Mucosa of descending colon (tissue), 3 donors: ENCODE measurements at regions not wholly inside any gene's neighbourhood (a gene's known extent, or its start where the extent isn't known, plus 50 kb on each side); places are given as distances from the start of the nearest gene placed in this dataset.
A peak's percentile ranks its signal among the peaks of the same experiment; 100 is the strongest.

Source experiments
- ATAC-seq: fragments of 200-7000 bp; cut with Tn5 transposase; one replicate; pipeline ENCODE4 v1.9.1; 2020; ENCODE audit warnings: mild to moderate bottlenecking, moderate library complexity
- DNase-seq, 3 donors: peaks; one replicate each; pipeline ENCODE4 v3.0.0-alpha.2; 2020
- H3K36me3 ChIP-seq: fragments of 200-600 bp; one replicate; pipeline ENCODE4 v1.8.0; 2021; ENCODE audit warnings: low read depth, mild to moderate bottlenecking
- H3K4me1 ChIP-seq: fragments of 200-600 bp; one replicate; pipeline ENCODE4 v1.8.0; 2021; ENCODE audit warnings: low read depth, mild to moderate bottlenecking
- H3K4me3 ChIP-seq: fragments of 200-600 bp; one replicate; pipeline ENCODE4 v1.8.0; 2021; ENCODE audit warnings: mild to moderate bottlenecking
- H3K9me3 ChIP-seq: fragments of 200-600 bp; one replicate; pipeline ENCODE4 v1.8.0; 2021; ENCODE audit warnings: mild to moderate bottlenecking
- intact Hi-C, 2 donors: fragments of 100-400 bp; cut with DNase I in 1 of 2; cut with micrococcal nuclease in 1 of 2; formaldehyde crosslinking; loops; one replicate each; pipeline versions ENCODE4 v1.11.0 to v1.11.1; 2022; cut with DNase I, micrococcal nuclease
- TF ChIP-seq, protein P1 (sequence below): fragments of 200-600 bp; IDR thresholded peaks from one replicate; pipeline ENCODE4 v1.8.0; 2022; ENCODE audit warnings: antibody characterized with exemption, mild to moderate bottlenecking
- donor health status: DM: no; HTN: no; CAD: no; lungs with moderate emphysema.
- donor health status: DM: no; HTN: no; CAD: no.
- donor health status: DM: no; HTN: yes; CAD: no.

DNA sequence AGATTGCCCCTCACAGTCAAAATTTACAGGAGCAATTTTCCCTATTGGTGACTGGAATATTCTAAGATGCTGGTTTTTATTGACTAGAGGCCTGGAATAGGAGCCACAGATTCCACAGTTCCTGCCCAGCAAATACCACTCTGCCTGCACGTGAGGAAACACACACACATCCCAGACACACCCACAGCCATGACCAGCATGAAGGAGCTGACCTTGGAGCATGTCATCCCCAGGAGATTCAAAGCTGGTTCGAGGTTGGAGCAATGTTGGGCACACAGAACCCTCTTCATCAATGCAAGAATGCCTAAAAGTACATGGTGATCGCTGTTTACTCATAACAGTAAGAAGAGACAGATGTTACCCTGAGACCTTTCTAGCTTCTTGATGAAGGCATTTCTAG lies 244.6 kb upstream of the FOXQ1 start:
- DNase-seq (no peak), ATAC-seq (no peak)
- H3K9me3 ChIP-seq: no peaks in the 10 kb centered on the region
- H3K4me1 ChIP-seq: no peaks in the 10 kb centered on the region
- H3K4me3 ChIP-seq: no peak overlapping the region
- intact Hi-C loops: no loop called here
- TF ChIP-seq, protein P1, sequence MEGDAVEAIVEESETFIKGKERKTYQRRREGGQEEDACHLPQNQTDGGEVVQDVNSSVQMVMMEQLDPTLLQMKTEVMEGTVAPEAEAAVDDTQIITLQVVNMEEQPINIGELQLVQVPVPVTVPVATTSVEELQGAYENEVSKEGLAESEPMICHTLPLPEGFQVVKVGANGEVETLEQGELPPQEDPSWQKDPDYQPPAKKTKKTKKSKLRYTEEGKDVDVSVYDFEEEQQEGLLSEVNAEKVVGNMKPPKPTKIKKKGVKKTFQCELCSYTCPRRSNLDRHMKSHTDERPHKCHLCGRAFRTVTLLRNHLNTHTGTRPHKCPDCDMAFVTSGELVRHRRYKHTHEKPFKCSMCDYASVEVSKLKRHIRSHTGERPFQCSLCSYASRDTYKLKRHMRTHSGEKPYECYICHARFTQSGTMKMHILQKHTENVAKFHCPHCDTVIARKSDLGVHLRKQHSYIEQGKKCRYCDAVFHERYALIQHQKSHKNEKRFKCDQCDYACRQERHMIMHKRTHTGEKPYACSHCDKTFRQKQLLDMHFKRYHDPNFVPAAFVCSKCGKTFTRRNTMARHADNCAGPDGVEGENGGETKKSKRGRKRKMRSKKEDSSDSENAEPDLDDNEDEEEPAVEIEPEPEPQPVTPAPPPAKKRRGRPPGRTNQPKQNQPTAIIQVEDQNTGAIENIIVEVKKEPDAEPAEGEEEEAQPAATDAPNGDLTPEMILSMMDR: no peak
- H3K36me3 ChIP-seq: no peaks in the 10 kb centered on the region

DNA sequence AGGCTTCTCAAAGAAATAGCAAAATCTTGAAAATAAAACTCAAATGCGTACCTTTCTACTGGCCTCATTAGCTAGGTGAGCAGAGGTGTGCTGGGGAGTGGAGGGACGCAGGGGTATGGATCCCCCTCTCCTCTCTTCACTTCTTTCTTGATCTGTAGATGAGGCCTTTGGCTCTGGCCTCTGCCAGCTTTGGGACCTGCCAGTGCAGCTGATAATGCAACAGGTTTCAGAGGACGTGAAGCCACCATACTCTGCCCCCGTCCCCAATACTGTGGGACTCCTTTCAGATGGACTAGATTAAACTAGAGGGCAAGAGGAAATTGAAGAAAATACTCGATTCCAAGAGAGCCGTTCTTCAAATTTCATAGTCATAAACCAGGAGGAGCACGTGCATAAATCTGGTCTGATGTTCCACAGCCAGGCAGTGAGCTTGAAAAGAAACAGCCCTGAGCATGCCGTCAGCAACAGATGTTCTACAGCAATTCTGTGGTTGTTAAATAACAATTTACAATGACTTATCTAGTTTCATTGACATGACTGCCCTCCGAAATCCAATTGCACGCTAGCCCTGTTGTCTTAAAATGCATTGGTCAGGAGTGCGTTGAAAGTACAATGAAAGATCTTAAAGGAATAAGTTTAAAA lies 245.3 kb upstream of the FOXQ1 start:
- no peak for DNase-seq
- intact Hi-C loops: no loop called here
- no peak for ATAC-seq
- TF ChIP-seq, protein P1: no peak
- no peaks in the 10 kb centered on the region for H3K36me3 ChIP-seq
- H3K4me3 ChIP-seq: no peak overlapping the region
- H3K4me1 ChIP-seq: no peaks in the 10 kb centered on the region
- H3K9me3 ChIP-seq: no peaks in the 10 kb centered on the region

DNA sequence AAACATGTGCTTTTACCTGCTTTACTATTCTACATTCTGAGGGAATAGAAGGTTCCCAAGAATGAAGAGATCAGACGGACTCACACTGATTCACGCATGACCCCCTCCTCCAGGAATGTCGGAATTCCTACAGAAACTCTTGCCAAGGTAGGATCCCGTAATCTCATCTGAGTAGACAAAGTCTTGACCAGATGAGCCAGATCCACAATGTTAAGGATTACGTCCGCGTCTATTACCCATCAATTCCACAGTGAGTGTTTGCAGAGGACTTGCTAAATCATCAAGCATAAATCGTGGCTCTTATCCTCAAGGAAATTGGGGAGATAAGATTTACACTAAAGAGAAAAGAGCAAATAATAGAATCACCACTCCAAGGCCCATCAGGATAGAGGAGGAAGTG lies 245.9 kb upstream of the FOXQ1 start:
- TF ChIP-seq, protein P1: no peak
- ATAC-seq (no peak), DNase-seq (no peak)
- Histone ChIP-seq H3K4me1 (no peaks in the 10 kb centered on the region), H3K36me3 (no peaks in the 10 kb centered on the region), H3K4me3 (no peak overlapping the region), H3K9me3 (no peaks in the 10 kb centered on the region)
- intact Hi-C loops: no loop called here

DNA sequence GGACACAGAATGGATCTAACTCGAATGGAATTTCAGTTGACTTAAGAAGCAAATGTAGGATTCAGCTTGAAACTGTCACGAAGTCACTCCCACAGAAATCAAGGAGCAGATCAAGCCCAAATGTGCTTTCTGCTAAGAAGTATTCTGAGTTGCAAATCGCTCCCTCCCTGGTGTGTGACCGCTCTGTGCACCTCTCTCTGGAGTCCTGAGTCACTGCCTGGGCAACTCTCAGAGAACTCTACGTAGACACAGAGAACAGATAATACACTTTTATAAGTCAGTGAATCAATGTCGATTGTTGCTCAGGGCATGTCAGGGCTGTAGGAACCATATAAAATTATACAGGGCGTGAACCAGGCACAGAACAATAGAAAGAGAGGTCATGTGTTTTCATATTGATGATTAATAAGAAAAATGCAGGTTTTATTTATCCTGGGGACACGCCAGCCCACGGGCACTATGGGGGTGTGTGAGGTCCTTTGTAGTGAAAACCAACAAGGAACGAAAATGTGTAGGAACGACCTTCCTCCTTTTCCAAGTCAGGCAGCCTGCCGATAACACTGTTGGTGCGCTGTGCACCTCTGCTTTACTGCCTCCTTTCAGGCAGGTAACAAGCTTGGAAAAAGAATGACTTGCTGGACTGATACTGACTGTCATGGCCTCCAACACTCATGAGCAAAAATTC lies 248.1 kb upstream of the FOXQ1 start:
- H3K4me3 ChIP-seq: no peak overlapping the region
- TF ChIP-seq, protein P1: no peak
- H3K4me1 ChIP-seq: no peaks in the 10 kb centered on the region
- DNase-seq (no peak), ATAC-seq (peak; percentile 71)
- no peaks in the 10 kb centered on the region for H3K36me3 ChIP-seq
- intact Hi-C loops: no loop called here
- H3K9me3 ChIP-seq: no peaks in the 10 kb centered on the region

DNA sequence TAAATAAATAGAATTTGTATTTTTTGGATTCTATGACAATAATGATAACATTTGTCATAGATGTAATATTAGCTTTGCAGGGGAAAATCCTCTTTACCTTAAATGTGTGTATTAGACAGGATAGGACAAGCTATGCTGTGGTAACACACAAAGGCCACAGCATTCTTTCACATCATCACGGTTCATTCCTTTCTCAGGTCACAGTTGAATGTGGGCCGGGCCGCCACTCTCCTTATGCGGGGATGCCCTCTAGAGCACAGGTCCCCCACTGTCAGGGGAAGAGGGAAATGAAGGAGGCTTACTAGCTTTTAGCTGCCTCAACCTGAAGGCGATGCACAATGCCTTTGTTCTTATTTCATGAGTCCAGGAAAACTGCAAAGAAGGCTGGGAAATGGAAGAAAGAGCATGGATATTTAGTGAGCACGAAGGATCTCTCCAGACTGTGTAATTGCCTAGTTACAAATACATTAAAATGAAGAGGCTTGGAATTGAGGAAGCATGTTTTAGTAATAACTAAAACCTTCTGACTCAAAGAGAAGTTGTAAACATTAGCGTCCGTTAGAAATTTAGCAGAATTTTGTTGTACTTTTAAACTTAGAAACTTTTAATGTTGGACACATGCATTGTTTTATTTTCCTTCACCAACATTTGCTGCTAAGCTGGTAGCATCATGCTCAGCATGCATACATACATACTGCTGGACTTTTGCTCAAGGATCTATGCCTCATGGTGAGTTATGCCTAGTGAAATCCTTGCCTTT lies 248.9 kb upstream of the FOXQ1 start:
- Histone ChIP-seq H3K4me3 (no peak overlapping the region), H3K36me3 (no peaks in the 10 kb centered on the region), H3K9me3 (no peaks in the 10 kb centered on the region), H3K4me1 (no peaks in the 10 kb centered on the region)
- TF ChIP-seq, protein P1: no peak
- no peak for DNase-seq
- intact Hi-C loops: no loop called here
- no peak for ATAC-seq
